Keratinocyte (primary cell): ENCODE measurements at regions not wholly inside any gene's neighbourhood (a gene's known extent, or its start where the extent isn't known, plus 50 kb on each side); places are given as distances from the start of the nearest gene placed in this dataset.

Experiments
- DNase-seq: peaks from one replicate; pipeline ENCODE4 v3.0.0-alpha.2; 2011; ENCODE audit warnings: low read depth, missing footprints, low spot score
- FAIRE-seq: peaks from 2 replicates; lab custom pipeline; 2011; peaks lifted over from hg19 to GRCh38; lab: Jason Lieb, UNC
- H2AFZ ChIP-seq: 2 replicates; pipeline ENCODE4 v1.6.0; 2012; ENCODE audit warnings: low read length, control low read depth, inconsistent platforms; ENCODE audit not compliant: control insufficient read depth
- H3K27ac ChIP-seq: 2 replicates; pipeline ENCODE4 v1.5.1; 2011; ENCODE audit warnings: low read length; ENCODE audit not compliant: control insufficient read depth, insufficient read depth
- H3K27me3 ChIP-seq: 3 replicates; pipeline ENCODE4 v1.6.0; 2011; ENCODE audit warnings: low read length; ENCODE audit not compliant: control insufficient read depth, insufficient read depth; ENCODE audit errors: extremely low read depth
- H3K36me3 ChIP-seq, 2 experiments: 2 replicates in 1 of 2; 3 replicates in 1 of 2; pipeline ENCODE4 v1.5.1; 2011; ENCODE audit warnings: low read length in 2 of 2, mild to moderate bottlenecking in 1 of 2; ENCODE audit not compliant: control insufficient read depth in 2 of 2, insufficient read depth in 2 of 2; ENCODE audit errors: extremely low read depth in 1 of 2
- H3K4me1 ChIP-seq: 3 replicates; pipeline ENCODE4 v1.5.1; 2011; ENCODE audit warnings: low read length; ENCODE audit not compliant: control insufficient read depth, insufficient read depth; ENCODE audit errors: extremely low read depth
- H3K4me2 ChIP-seq: 3 replicates; pipeline ENCODE4 v1.6.0; 2011; ENCODE audit warnings: low read depth, low read length; ENCODE audit not compliant: control insufficient read depth, insufficient read depth; ENCODE audit errors: extremely low read depth
- H3K4me3 ChIP-seq, 3 experiments: fragments of 200-600 bp in 1 of 3; sonication (generic) in 1 of 3; 2 replicates in 2 of 3; 3 replicates in 1 of 3; pipeline ENCODE4 v1.5.1; 2011 to 2016; ENCODE audit warnings: low read length in 3 of 3, mild to moderate bottlenecking in 3 of 3, control low read depth in 2 of 3, inconsistent platforms in 1 of 3, low read depth in 1 of 3, mixed read lengths in 1 of 3, mixed run types in 1 of 3, moderate library complexity in 1 of 3; ENCODE audit not compliant: control insufficient read depth in 2 of 3, insufficient read depth in 2 of 3; ENCODE audit errors: extremely low read depth in 1 of 3
- H3K79me2 ChIP-seq: 2 replicates; pipeline ENCODE4 v1.6.0; 2012; ENCODE audit warnings: low read length; ENCODE audit not compliant: control insufficient read depth, insufficient read depth
- H3K9ac ChIP-seq: 3 replicates; pipeline ENCODE4 v1.6.0; 2011; ENCODE audit warnings: low read length; ENCODE audit not compliant: control insufficient read depth, insufficient read depth; ENCODE audit errors: extremely low read depth
- H3K9me1 ChIP-seq: 3 replicates; pipeline ENCODE4 v1.6.0; 2011; ENCODE audit warnings: low read length; ENCODE audit not compliant: control insufficient read depth, insufficient read depth; ENCODE audit errors: extremely low read depth
- H3K9me3 ChIP-seq: 2 replicates; pipeline ENCODE4 v1.5.1; 2012; ENCODE audit warnings: low read depth, low read length; ENCODE audit not compliant: control insufficient read depth
- H4K20me1 ChIP-seq: 3 replicates; pipeline ENCODE4 v1.6.0; 2011; ENCODE audit warnings: low read length; ENCODE audit not compliant: control insufficient read depth, insufficient read depth; ENCODE audit errors: extremely low read depth
- EZH2 ChIP-seq: IDR thresholded peaks from one replicate; pipeline ENCODE4 v1.6.1; 2012; ENCODE audit warnings: inconsistent platforms, mild to moderate bottlenecking, low read length, moderate library complexity
- dilution Hi-C: fragments of 300-500 bp; cut with MboI; formaldehyde crosslinking; loops from one replicate; pipeline ENCODE4 v1.7.0; 2020; ENCODE audit warnings: low sequenced_read_pairs; ENCODE audit not compliant: extremely low pct_ligation_motif_present
- TF ChIP-seq, protein P1 (sequence below), 3 experiments: IDR thresholded peaks in 1 of 3; conservative IDR thresholded peaks in 1 of 3; optimal IDR thresholded peaks in 1 of 3; 2 replicates in 2 of 3; 3 replicates in 1 of 3; pipeline versions ENCODE3 to v1.5.1; 2011; ENCODE audit warnings: low read length in 3 of 3, mild to moderate bottlenecking in 3 of 3, moderate library complexity in 2 of 3, control low read depth in 1 of 3, inconsistent platforms in 1 of 3; ENCODE audit not compliant: insufficient read depth in 2 of 3; ENCODE audit errors: extremely low read depth in 1 of 3

DNA sequence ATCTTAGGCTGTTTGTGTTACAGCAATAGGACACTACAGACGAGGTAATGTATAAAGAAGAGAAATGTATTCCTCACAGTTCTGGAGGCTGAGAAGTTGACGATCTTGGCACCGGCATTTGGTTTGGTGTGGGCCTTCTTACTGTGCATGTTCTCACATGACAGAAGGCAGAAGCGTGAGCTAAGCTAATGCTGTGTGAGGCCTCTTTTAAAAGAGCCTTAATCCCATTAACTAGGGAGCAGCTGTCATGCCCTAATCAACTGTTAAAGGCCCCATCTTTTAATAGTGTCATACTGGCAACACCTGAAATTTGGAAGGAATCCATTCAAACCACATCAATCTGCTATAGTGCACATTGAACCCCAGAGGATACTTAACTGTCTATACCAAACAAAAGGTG, 992.9 kb downstream of the GALC start:
- Histone ChIP-seq H3K27ac (no peak overlapping the region), H3K9ac (no peak overlapping the region), H3K9me3 (no peaks in the 10 kb centered on the region), H3K4me1 (no peaks in the 10 kb centered on the region), H3K4me2 (no peak overlapping the region), H3K27me3 (no peaks in the 10 kb centered on the region), H3K4me3 (no peak overlapping the region), H4K20me1 (no peaks in the 10 kb centered on the region), H2AFZ (no peak overlapping the region), H3K79me2 (no peaks in the 10 kb centered on the region), H3K36me3 (no peaks in the 10 kb centered on the region), H3K9me1 (no peaks in the 10 kb centered on the region)
- dilution Hi-C loops = no loop called here
- no peak for FAIRE-seq
- no peak for DNase-seq
- TF ChIP-seq, protein P1, sequence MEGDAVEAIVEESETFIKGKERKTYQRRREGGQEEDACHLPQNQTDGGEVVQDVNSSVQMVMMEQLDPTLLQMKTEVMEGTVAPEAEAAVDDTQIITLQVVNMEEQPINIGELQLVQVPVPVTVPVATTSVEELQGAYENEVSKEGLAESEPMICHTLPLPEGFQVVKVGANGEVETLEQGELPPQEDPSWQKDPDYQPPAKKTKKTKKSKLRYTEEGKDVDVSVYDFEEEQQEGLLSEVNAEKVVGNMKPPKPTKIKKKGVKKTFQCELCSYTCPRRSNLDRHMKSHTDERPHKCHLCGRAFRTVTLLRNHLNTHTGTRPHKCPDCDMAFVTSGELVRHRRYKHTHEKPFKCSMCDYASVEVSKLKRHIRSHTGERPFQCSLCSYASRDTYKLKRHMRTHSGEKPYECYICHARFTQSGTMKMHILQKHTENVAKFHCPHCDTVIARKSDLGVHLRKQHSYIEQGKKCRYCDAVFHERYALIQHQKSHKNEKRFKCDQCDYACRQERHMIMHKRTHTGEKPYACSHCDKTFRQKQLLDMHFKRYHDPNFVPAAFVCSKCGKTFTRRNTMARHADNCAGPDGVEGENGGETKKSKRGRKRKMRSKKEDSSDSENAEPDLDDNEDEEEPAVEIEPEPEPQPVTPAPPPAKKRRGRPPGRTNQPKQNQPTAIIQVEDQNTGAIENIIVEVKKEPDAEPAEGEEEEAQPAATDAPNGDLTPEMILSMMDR (optimal IDR thresholded peaks at IDR 0.05 in 1 of 3, IDR thresholded peaks at IDR 0.05 in 1 of 3, conservative IDR thresholded peaks at IDR 0.05 in 1 of 3; ENCODE audit: extremely low read depth in 1 of 3, insufficient read depth in 2 of 3, low read length in 3 of 3) = no peak
- TF ChIP-seq EZH2 = no peak

DNA sequence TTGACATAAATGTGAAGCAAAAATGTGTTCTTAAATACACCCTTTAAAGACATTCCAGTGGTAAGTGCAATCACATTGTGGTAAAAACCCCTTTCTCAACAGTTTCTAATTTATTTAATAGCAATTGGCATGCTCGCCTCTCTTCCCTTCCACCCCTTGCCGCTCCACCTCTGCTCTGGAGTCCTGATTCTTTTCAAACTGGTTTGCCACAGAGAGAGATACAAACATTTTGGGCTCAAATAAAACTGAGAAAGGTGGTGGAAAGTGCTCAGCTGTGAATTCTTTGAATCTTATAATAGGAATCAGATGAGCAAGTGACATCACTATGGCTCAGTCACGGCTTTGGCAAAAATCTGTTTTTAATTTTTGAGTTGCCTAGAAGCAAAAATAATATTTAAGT, 993.9 kb downstream of the GALC start:
- Histone ChIP-seq H3K9me1 (no peaks in the 10 kb centered on the region), H3K9me3 (no peaks in the 10 kb centered on the region), H3K9ac (no peak overlapping the region), H3K4me1 (no peaks in the 10 kb centered on the region), H3K36me3 (no peaks in the 10 kb centered on the region), H3K79me2 (no peaks in the 10 kb centered on the region), H2AFZ (no peak overlapping the region), H3K27me3 (no peaks in the 10 kb centered on the region), H4K20me1 (no peaks in the 10 kb centered on the region), H3K27ac (no peak overlapping the region), H3K4me2 (no peak overlapping the region), H3K4me3 (no peak overlapping the region)
- TF ChIP-seq, protein P1 (optimal IDR thresholded peaks at IDR 0.05 in 1 of 3, IDR thresholded peaks at IDR 0.05 in 1 of 3, conservative IDR thresholded peaks at IDR 0.05 in 1 of 3; ENCODE audit: extremely low read depth in 1 of 3, insufficient read depth in 2 of 3, low read length in 3 of 3) = no peak
- TF ChIP-seq EZH2 = no peak
- DNase-seq = no peak
- dilution Hi-C loops = no loop called here
- FAIRE-seq = no peak
